GM13977 (cell line): ENCODE measurements at regions not wholly inside any gene's neighbourhood (a gene's known extent, or its start where the extent isn't known, plus 50 kb on each side); places are given as distances from the start of the nearest gene placed in this dataset.

Experiments used
- DNase-seq: peaks from one replicate; pipeline ENCODE4 v3.0.0; 2012; ENCODE audit warnings: low spot score
- in situ Hi-C: fragments of 300-500 bp; cut with MboI; formaldehyde crosslinking; loops from one replicate; pipeline ENCODE4 v1.12.0; 2022; ENCODE audit warnings: low sequenced_read_pairs, low pct_unique_long_range_greater_than_20kb, mixed read lengths, inconsistent platforms; ENCODE audit not compliant: unreplicated experiment
- TF ChIP-seq, protein P1 (sequence below): IDR thresholded peaks from 2 replicates; pipeline ENCODE4 v1.5.1; 2012; ENCODE audit warnings: mild to moderate bottlenecking, control low read depth; ENCODE audit not compliant: insufficient read depth; ENCODE audit errors: extremely low read depth, missing control alignments

DNA sequence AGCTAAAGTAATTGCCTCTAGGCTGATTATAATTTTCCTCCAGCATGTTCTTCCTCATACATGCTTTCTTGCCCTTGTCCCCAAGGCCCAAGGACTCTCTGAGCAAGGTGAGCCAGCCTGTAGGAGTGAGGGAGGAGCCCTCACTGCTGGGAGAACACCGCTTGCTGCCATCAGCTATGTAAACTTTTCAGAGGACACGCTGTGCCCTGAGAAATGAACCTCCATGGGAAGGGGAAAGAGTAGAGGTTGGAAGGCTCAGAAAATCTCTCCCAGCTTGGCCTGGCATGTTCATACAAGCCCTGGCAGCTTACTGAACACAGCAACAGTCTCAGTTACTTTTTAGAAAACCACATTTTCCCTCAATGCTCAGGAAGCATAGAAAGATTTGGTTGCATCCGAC lies 103.0 kb upstream of the SLC24A5 start:
- in situ Hi-C loops: no loop called here
- no peak for DNase-seq
- TF ChIP-seq, protein P1, sequence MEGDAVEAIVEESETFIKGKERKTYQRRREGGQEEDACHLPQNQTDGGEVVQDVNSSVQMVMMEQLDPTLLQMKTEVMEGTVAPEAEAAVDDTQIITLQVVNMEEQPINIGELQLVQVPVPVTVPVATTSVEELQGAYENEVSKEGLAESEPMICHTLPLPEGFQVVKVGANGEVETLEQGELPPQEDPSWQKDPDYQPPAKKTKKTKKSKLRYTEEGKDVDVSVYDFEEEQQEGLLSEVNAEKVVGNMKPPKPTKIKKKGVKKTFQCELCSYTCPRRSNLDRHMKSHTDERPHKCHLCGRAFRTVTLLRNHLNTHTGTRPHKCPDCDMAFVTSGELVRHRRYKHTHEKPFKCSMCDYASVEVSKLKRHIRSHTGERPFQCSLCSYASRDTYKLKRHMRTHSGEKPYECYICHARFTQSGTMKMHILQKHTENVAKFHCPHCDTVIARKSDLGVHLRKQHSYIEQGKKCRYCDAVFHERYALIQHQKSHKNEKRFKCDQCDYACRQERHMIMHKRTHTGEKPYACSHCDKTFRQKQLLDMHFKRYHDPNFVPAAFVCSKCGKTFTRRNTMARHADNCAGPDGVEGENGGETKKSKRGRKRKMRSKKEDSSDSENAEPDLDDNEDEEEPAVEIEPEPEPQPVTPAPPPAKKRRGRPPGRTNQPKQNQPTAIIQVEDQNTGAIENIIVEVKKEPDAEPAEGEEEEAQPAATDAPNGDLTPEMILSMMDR: no peak

DNA sequence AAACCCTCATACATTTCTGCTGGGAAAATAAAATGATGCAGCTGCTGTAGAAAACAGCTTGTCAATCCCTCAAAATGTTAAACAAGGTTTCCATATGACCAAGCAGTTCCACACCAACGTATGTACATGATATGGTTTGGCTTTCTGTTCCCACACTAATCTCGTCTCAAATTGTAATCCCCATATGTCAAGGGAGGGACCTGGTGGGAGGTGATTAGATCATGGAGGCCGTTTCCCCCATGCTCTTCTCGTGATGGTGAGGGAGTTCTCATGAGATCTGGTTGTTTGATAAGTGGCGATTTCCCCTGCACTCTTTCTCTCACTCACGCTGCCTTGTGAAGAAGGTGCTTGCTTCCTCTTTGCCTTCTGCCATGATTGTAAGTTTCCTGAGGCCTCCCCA lies 100.6 kb upstream of the SLC24A5 start:
- in situ Hi-C loops: no loop called here
- TF ChIP-seq, protein P1: no peak

DNA sequence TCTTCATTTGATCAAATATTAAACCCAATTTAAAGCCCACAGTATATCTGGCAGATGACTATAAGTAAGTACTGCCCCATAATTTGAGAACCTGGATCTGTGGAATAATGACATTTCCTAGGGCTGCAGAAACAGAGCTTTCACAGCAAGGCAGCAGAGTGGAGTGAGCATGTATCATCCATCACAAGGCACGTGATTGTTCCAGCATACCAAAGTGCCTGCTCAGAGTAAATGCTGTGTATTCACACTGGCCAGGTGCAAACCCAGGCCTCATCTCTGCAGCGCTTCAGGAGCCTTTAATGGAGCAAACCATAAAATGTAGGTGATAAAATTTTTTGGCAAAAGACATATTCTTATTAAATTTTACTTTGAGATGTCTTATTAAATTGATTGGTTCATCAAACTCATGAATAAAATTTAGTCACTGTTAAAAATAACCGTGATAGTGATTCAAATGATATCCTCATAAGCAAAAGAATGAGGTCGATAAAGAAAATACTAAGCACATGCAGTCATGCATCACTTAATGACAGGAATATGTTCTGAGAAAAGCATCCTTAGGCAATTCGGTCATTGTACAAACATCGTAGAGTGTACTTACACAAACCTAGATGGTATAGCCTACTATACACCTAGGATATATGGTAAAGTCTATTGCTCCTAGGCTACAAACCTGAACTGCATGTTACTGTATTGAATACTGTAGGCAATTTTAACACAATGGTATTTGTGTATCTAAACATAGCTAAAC lies 99.3 kb upstream of the SLC24A5 start:
- in situ Hi-C loops: no loop called here
- DNase-seq: no peak
- TF ChIP-seq, protein P1: no peak

More for the DNA sequence above, 100.6 kb upstream of the SLC24A5 start:
- no peak for DNase-seq

DNA sequence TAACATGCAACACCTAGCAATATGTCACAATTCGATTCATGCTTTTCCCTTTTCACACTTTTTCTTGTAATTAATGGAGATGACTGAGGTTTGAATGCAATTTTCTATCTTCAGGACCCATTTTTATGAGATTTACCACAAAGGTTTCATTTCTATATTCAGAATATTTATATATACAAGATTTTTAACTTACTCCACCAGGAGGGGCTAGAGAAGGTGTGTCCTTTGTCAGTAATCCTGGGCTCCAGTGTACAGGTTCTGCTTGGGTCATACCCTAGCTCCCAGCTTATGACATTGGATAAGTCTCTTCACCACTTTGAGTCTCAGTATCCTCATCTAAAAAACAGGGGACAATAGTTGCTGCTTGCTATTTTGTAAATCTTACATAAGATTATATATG lies 95.7 kb upstream of the SLC24A5 start:
- no peak for DNase-seq
- in situ Hi-C loops: no loop called here
- TF ChIP-seq, protein P1: no peak

DNA sequence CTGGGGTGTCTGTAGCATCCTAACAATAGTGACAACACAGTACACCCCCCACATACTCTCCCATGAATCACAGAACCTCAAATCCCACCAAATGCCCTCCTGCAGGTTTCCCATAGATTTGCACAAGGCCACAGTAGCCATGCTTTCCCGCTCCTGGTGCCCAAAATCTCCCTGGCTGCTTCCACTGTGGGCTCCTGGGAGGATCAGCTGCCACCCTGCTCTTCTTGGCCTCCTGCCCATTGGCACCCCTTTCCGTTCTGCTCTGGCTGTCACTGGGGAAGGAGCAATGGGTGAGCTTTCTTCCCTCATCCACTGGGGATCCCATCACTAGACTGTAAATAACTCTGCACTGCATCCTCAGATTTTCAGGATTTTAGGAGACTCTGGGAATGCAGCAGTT lies 92.1 kb upstream of the SLC24A5 start:
- no peak for DNase-seq
- TF ChIP-seq, protein P1: no peak
- in situ Hi-C loops: no loop called here

DNA sequence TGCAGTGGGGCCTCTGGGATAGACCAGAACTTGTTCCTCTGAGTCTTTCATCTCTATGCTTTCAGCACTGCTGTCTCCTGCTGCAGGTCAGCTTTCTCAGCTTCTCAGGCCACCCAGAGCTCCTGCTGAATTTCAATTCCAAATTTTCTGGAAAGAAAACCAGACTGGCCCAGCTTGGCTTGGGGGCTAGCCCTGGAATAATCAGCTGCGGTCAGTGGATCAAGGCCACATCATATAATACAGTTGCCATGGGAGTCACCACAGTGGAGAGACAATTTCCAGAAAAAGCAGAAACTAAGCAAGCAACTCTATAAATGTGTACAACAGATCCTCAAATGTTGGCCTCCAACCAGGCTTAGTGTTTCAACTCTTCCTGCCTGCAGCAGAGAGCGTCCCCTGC lies 91.1 kb upstream of the SLC24A5 start:
- TF ChIP-seq, protein P1: no peak
- in situ Hi-C loops: no loop called here
- DNase-seq: no peak
